ENCODE measurements at regions not wholly inside any gene's neighbourhood (a gene's known extent, or its start where the extent isn't known, plus 50 kb on each side); places are given as distances from the start of the nearest gene placed in this dataset.

DNA sequence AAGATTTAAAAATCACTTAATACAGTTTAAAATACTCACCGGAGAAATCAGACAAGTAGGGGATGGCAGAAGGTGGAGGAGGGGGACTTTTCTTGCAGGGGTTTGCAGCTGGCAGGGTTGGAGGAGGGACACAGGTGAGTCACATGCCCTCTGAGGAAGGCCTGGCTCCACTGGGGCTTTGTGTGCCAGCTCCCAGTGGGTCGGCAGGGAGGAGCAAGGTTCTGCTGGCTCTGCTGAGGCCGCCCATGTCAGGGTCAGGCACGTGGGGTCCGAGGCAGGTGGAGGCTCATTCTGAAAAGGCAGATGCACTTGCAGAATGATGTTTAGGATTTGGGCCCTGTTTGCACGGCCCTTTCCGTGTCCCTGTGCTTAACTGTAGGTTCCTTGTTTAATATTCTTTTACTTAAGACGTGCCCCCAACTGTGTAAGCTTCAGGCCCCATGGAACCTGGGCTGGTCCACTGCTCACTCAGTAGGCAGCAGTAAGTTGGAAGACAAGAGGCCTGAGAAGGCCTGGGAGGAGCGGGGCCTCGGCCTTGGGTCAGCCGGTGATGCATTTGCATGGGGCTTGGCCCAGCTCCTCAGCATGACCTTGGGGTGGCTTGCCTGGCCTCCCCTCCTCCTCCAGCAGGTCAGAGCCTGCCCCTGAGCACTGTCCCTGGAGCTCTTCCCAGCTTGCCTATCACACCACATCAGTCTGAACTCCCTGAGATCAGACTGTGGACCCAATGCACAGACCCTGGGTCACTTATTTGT, 141.0 kb downstream of the GLI2 start:
- H3K36me3 Mint-ChIP-seq (ENCODE audit: low read depth): no peaks in the 10 kb centered on the region
- no peak overlapping the region for H3K4me3 Mint-ChIP-seq
- DNase-seq: no peak
- TF ChIP-seq, protein P1, sequence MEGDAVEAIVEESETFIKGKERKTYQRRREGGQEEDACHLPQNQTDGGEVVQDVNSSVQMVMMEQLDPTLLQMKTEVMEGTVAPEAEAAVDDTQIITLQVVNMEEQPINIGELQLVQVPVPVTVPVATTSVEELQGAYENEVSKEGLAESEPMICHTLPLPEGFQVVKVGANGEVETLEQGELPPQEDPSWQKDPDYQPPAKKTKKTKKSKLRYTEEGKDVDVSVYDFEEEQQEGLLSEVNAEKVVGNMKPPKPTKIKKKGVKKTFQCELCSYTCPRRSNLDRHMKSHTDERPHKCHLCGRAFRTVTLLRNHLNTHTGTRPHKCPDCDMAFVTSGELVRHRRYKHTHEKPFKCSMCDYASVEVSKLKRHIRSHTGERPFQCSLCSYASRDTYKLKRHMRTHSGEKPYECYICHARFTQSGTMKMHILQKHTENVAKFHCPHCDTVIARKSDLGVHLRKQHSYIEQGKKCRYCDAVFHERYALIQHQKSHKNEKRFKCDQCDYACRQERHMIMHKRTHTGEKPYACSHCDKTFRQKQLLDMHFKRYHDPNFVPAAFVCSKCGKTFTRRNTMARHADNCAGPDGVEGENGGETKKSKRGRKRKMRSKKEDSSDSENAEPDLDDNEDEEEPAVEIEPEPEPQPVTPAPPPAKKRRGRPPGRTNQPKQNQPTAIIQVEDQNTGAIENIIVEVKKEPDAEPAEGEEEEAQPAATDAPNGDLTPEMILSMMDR (IDR thresholded peaks at IDR 0.05): no peak
- CTCF ChIA-PET: no interaction called here
- intact Hi-C loops (cut with micrococcal nuclease): no loop called here
- ATAC-seq (ENCODE audit: low read depth): no peak
- peaks cover 2% of the 10 kb centered on the region for H3K27me3 Mint-ChIP-seq
- H3K4me1 Mint-ChIP-seq: no peaks in the 10 kb centered on the region
- POLR2A ChIA-PET: no interaction called here
- H3K27ac Mint-ChIP-seq: no peak overlapping the region
- H3K9me3 Mint-ChIP-seq: no peaks in the 10 kb centered on the region

DNA sequence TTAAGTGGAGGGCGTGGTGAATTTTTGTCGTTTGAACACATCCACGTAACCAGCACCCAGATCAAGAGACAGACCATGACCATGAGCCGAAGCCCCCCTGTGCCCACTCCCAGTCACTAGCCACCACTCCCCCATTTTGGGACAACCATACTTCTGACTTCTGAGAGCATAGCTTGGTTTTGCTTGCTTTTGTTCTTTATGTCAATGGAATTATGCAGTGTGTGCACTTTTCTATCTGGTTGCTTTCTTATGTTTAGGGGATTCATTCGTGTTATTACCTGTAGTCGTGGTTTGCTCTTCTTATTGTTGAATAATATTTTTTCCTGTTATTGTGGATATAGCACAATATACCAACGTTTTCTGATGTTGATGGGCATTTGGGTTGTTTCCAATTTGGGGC, 141.7 kb downstream of the GLI2 start:
- H3K27me3 Mint-ChIP-seq: peaks cover 2% of the 10 kb centered on the region
- H3K36me3 Mint-ChIP-seq (ENCODE audit: low read depth): no peaks in the 10 kb centered on the region
- no peaks in the 10 kb centered on the region for H3K4me1 Mint-ChIP-seq
- H3K4me3 Mint-ChIP-seq: no peak overlapping the region
- DNase-seq (no peak), ATAC-seq (ENCODE audit: low read depth) (no peak)
- ChIA-PET POLR2A (no interaction called here), CTCF (no interaction called here)
- intact Hi-C loops (cut with micrococcal nuclease): no loop called here
- H3K27ac Mint-ChIP-seq: no peak overlapping the region
- TF ChIP-seq, protein P1 (IDR thresholded peaks at IDR 0.05): no peak
- no peaks in the 10 kb centered on the region for H3K9me3 Mint-ChIP-seq

DNA sequence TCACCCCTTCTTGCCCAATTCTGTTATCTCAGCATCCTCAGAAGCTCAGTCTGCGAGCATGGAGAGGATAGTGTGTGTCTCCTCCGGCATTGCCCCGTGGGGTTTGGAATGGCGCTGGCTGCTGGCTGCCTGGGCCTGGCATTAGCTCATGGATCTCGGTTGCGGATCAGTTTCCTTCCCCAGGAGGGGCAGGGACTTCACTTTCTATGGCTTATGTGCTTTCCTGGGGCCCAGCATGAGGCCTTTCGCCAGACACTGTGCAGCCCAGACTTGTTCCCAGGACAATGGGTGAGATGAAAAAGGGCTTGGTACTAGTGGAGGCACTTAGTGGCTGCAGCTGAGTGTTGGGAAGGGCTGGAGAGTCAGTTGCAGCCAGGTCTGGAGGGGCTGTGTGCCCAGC, 143.3 kb downstream of the GLI2 start:
- ATAC-seq (ENCODE audit: low read depth): no peak
- CTCF ChIA-PET: no interaction called here
- intact Hi-C loops (cut with micrococcal nuclease): no loop called here
- TF ChIP-seq, protein P1 (IDR thresholded peaks at IDR 0.05): no peak
- no peak for DNase-seq
- Mint-ChIP-seq H3K4me1 (no peaks in the 10 kb centered on the region), H3K4me3 (no peak overlapping the region), H3K27ac (no peak overlapping the region), H3K27me3 (peaks cover 2% of the 10 kb centered on the region), H3K36me3 (ENCODE audit: low read depth) (no peaks in the 10 kb centered on the region), H3K9me3 (no peaks in the 10 kb centered on the region)
- POLR2A ChIA-PET: no interaction called here

- no peaks in the 10 kb centered on the region for H3K36me3 Mint-ChIP-seq (ENCODE audit: low read depth)
- H3K27me3 Mint-ChIP-seq: peaks cover 2% of the 10 kb centered on the region
- H3K9me3 Mint-ChIP-seq: no peaks in the 10 kb centered on the region
- ChIA-PET CTCF (no interaction called here), POLR2A (no interaction called here)
- TF ChIP-seq, protein P1 (IDR thresholded peaks at IDR 0.05): no peak
- intact Hi-C loops (cut with micrococcal nuclease): no loop called here
- no peak for ATAC-seq (ENCODE audit: low read depth)
- DNase-seq: no peak
- H3K4me1 Mint-ChIP-seq: no peaks in the 10 kb centered on the region
- no peak overlapping the region for H3K27ac Mint-ChIP-seq
- H3K4me3 Mint-ChIP-seq: no peak overlapping the region
Measured at GRCh38 chr2:120879431-120880295, 144.0 kb downstream of the GLI2 start.

DNA sequence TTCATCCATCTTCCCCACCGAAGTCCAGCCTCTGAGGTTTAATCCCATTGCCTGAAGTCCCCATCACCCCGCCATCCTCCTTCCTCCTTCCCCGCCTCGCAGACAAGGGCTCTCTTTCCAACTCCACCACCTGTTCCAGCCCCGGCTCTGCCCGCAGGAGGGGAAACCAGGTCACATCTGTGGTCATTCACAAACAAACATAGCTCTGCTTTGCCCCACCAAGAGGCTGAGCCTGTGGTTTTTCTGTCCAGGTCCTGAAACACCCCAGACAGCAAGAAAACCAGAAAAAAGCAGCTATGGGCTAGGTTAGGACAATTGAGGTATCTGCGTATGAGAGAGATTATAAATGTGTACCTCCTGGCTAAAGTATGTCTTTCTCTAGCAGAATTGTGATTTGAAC, 144.7 kb downstream of the GLI2 start:
- H3K4me1 Mint-ChIP-seq: no peaks in the 10 kb centered on the region
- POLR2A ChIA-PET: no interaction called here
- intact Hi-C loops (cut with micrococcal nuclease): no loop called here

More for the DNA sequence above, 144.7 kb downstream of the GLI2 start:
- ATAC-seq (ENCODE audit: low read depth): no peak
- H3K4me3 Mint-ChIP-seq: no peak overlapping the region
- H3K27ac Mint-ChIP-seq: no peak overlapping the region
- CTCF ChIA-PET: no interaction called here
- H3K9me3 Mint-ChIP-seq: no peaks in the 10 kb centered on the region
- TF ChIP-seq, protein P1 (IDR thresholded peaks at IDR 0.05): no peak
- no peaks in the 10 kb centered on the region for H3K36me3 Mint-ChIP-seq (ENCODE audit: low read depth)
- DNase-seq: no peak
- peaks cover 5% of the 10 kb centered on the region for H3K27me3 Mint-ChIP-seq
